Suprapubic skin (tissue), 4 donors: ENCODE measurements at regions not wholly inside any gene's neighbourhood (a gene's known extent, or its start where the extent isn't known, plus 50 kb on each side); places are given as distances from the start of the nearest gene placed in this dataset.

Experiments
- EP300 ChIP-seq: sonication (generic); formaldehyde crosslinking; IDR thresholded peaks from one replicate; pipeline ENCODE4 v1.6.1; 2017; ENCODE audit warnings: antibody characterized with exemption
- POLR2A ChIP-seq, 2 donors: fragments of 450-650 bp; IDR thresholded peaks; one replicate each; pipeline ENCODE4 v1.6.1; 2017; ENCODE audit warnings: antibody characterized with exemption in 2 of 2, mild to moderate bottlenecking in 2 of 2, moderate library complexity in 2 of 2
- POLR2AphosphoS5 ChIP-seq, 3 donors: sonication (generic); formaldehyde crosslinking; IDR thresholded peaks; one replicate each; pipeline ENCODE4 v1.6.1; 2017; ENCODE audit warnings: antibody characterized with exemption in 3 of 3
- TF ChIP-seq, protein P1 (sequence below), 2 donors: fragments of 200-600 bp in 1 of 2; fragments of 450-650 bp in 1 of 2; sonication (generic) in 1 of 2; IDR thresholded peaks; one replicate each; pipeline ENCODE4 v1.5.1; 2016 to 2019; ENCODE audit warnings: antibody characterized with exemption in 2 of 2, mild to moderate bottlenecking in 1 of 2, moderate library complexity in 1 of 2

DNA sequence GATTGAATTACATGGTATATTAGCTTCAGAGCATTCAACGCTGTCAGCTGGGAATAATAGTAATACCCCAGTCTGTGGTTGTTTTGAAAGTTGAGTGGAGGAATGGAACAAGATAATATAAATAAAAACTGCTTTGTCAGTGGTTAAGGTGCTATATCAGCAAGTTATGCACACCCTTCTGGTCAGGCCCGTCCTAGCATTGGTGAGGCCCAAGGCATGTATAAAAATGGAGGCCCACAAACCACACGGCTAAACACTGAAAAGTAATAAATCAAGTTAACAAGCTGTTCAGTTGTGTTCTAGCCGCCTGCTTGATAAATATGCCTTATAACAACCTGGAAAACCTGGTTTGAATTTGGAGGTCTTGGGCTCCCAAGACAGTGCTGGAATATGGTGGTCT, 77.4 kb downstream of the PSMG1 start:
- TF ChIP-seq, protein P1, sequence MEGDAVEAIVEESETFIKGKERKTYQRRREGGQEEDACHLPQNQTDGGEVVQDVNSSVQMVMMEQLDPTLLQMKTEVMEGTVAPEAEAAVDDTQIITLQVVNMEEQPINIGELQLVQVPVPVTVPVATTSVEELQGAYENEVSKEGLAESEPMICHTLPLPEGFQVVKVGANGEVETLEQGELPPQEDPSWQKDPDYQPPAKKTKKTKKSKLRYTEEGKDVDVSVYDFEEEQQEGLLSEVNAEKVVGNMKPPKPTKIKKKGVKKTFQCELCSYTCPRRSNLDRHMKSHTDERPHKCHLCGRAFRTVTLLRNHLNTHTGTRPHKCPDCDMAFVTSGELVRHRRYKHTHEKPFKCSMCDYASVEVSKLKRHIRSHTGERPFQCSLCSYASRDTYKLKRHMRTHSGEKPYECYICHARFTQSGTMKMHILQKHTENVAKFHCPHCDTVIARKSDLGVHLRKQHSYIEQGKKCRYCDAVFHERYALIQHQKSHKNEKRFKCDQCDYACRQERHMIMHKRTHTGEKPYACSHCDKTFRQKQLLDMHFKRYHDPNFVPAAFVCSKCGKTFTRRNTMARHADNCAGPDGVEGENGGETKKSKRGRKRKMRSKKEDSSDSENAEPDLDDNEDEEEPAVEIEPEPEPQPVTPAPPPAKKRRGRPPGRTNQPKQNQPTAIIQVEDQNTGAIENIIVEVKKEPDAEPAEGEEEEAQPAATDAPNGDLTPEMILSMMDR (IDR thresholded peaks at IDR 0.05): no peak
- TF ChIP-seq EP300 (no peak), POLR2A (IDR thresholded peaks at IDR 0.05) (no peak), POLR2AphosphoS5 (IDR thresholded peaks at IDR 0.05) (no peak)
